Smooth muscle cell (in vitro differentiated cells): ENCODE measurements at regions not wholly inside any gene's neighbourhood (a gene's known extent, or its start where the extent isn't known, plus 50 kb on each side); places are given as distances from the start of the nearest gene placed in this dataset.
"Not testable (repeated sequence)": the region's sequence is repeated elsewhere in the genome, so short reads cannot be mapped to it uniquely, and the experiment has no call there.

Experiments
- DNase-seq: peaks from one replicate; lab custom pipeline; 2025; ENCODE audit not compliant: unreplicated experiment; lab: John Stamatoyannopoulos, UW
- H2AFZ ChIP-seq: fragments of 200-600 bp; sonication (generic); 2 replicates; pipeline ENCODE4 v1.6.0; 2016; ENCODE audit warnings: antibody characterized with exemption, low read depth, mild to moderate bottlenecking
- H3F3A ChIP-seq: fragments of 200-600 bp; sonication (generic); 2 replicates; pipeline ENCODE4 v1.6.0; 2017; ENCODE audit warnings: antibody characterized with exemption, low read depth
- H3K27ac ChIP-seq: fragments of 200-600 bp; sonication (generic); 2 replicates; pipeline ENCODE4 v1.5.1; 2016; ENCODE audit warnings: low read depth, mild to moderate bottlenecking
- H3K27me3 ChIP-seq: fragments of 200-600 bp; sonication (generic); 2 replicates; pipeline ENCODE4 v1.6.1; 2016; ENCODE audit warnings: low read depth, mild to moderate bottlenecking
- H3K36me3 ChIP-seq: fragments of 200-600 bp; sonication (generic); 2 replicates; pipeline ENCODE4 v1.5.1; 2016; ENCODE audit warnings: low read depth
- H3K4me1 ChIP-seq: fragments of 200-600 bp; sonication (generic); 2 replicates; pipeline ENCODE4 v1.5.1; 2016; ENCODE audit warnings: low read depth
- H3K4me2 ChIP-seq: fragments of 200-600 bp; sonication (generic); 2 replicates; pipeline ENCODE4 v1.6.0; 2016; ENCODE audit warnings: mild to moderate bottlenecking
- H3K4me3 ChIP-seq: fragments of 200-600 bp; sonication (generic); 2 replicates; pipeline ENCODE4 v1.5.1; 2016; ENCODE audit warnings: mild to moderate bottlenecking
- H3K79me2 ChIP-seq: fragments of 200-600 bp; sonication (generic); 2 replicates; pipeline ENCODE4 v1.6.0; 2016; ENCODE audit warnings: low read depth, mild to moderate bottlenecking
- H3K9ac ChIP-seq: fragments of 200-600 bp; sonication (generic); 2 replicates; pipeline ENCODE4 v1.6.0; 2016; ENCODE audit warnings: low read depth
- H3K9me3 ChIP-seq: fragments of 200-600 bp; sonication (generic); replicated peaks from 2 replicates; pipeline ENCODE4 v1.5.1; 2016; ENCODE audit warnings: low read depth
- H4K20me1 ChIP-seq: fragments of 200-600 bp; sonication (generic); 2 replicates; pipeline ENCODE4 v1.6.0; 2016; ENCODE audit warnings: low read depth
- CTCF ChIP-seq: fragments of 200-600 bp; sonication (generic); IDR thresholded peaks from 2 replicates; pipeline ENCODE4 v1.5.1; 2017; ENCODE audit warnings: borderline replicate concordance, mild to moderate bottlenecking, antibody characterized with exemption; ENCODE audit not compliant: insufficient read depth, poor library complexity, severe bottlenecking
- WGBS: methylation state at CpG from one replicate; pipeline ENCODE4 v1.1.7; 2016; ENCODE audit warnings: low lambda C conversion rate; 5-methylcytosine and 5-hydroxymethylcytosine counted together

- H3K9me3 ChIP-seq: no peaks in the 10 kb centered on the region
- no peak overlapping the region for H3K27ac ChIP-seq
- DNase-seq: no peak
- no peaks in the 10 kb centered on the region for H3K36me3 ChIP-seq
- H3K4me1 ChIP-seq: no peaks in the 10 kb centered on the region
- no peak overlapping the region for H2AFZ ChIP-seq
- H4K20me1 ChIP-seq: no peaks in the 10 kb centered on the region
- no peaks in the 10 kb centered on the region for H3K27me3 ChIP-seq
- no peak overlapping the region for H3K9ac ChIP-seq
- H3K4me3 ChIP-seq: no peak overlapping the region
- TF ChIP-seq CTCF: no peak
- no peaks in the 10 kb centered on the region for H3F3A ChIP-seq
- no peak overlapping the region for H3K4me2 ChIP-seq
- no peaks in the 10 kb centered on the region for H3K79me2 ChIP-seq
- WGBS: 94% methylated on average over 18 of the region's 18 CpGs
These were observed 333.5 kb upstream of the EPHA6 start for GRCh38 chr3:96480881-96481280.

GRCh38 chr3:96483191-96483590 is 331.2 kb upstream of the EPHA6 start:
- H3K27ac ChIP-seq: peak overlapping the region; percentile 5
- not testable (repeated sequence) for H4K20me1 ChIP-seq, DNase-seq, H3K79me2 ChIP-seq, H3K9ac ChIP-seq, H3K4me3 ChIP-seq, H2AFZ ChIP-seq, H3K4me2 ChIP-seq, H3K27me3 ChIP-seq, H3K9me3 ChIP-seq, H3K4me1 ChIP-seq, H3F3A ChIP-seq, H3K36me3 ChIP-seq
- WGBS: 45% methylated on average over 1 of the region's 1 CpG

- no peak overlapping the region for H3K4me2 ChIP-seq
- no peaks in the 10 kb centered on the region for H3K9me3 ChIP-seq
- H2AFZ ChIP-seq: no peak overlapping the region
- DNase-seq: no peak
- H3K9ac ChIP-seq: no peak overlapping the region
- H3K4me3 ChIP-seq: no peak overlapping the region
- no peaks in the 10 kb centered on the region for H3K36me3 ChIP-seq
- no peaks in the 10 kb centered on the region for H3K79me2 ChIP-seq
- peak overlapping the region; percentile 5 for H3K27ac ChIP-seq
- no peaks in the 10 kb centered on the region for H4K20me1 ChIP-seq
- TF ChIP-seq CTCF: no peak
- no peaks in the 10 kb centered on the region for H3K27me3 ChIP-seq
- no peaks in the 10 kb centered on the region for H3K4me1 ChIP-seq
- H3F3A ChIP-seq: no peaks in the 10 kb centered on the region
These were observed 330.6 kb upstream of the EPHA6 start for GRCh38 chr3:96483781-96484180.

- Histone ChIP-seq H3F3A (no peaks in the 10 kb centered on the region), H3K4me1 (no peaks in the 10 kb centered on the region), H3K27me3 (no peaks in the 10 kb centered on the region), H3K36me3 (no peaks in the 10 kb centered on the region), H4K20me1 (no peaks in the 10 kb centered on the region), H3K4me2 (no peak overlapping the region), H3K4me3 (no peak overlapping the region), H3K9me3 (no peaks in the 10 kb centered on the region), H3K27ac (no peak overlapping the region), H3K9ac (no peak overlapping the region), H2AFZ (no peak overlapping the region), H3K79me2 (no peaks in the 10 kb centered on the region)
- no peak for DNase-seq
- TF ChIP-seq CTCF: no peak
- 92% methylated on average over 4 of the region's 4 CpGs for WGBS
These were observed 325.7 kb upstream of the EPHA6 start for GRCh38 chr3:96488708-96489107.
